ENCODE measurements at regions not wholly inside any gene's neighbourhood (a gene's known extent, or its start where the extent isn't known, plus 50 kb on each side); places are given as distances from the start of the nearest gene placed in this dataset.
"Not testable (repeated sequence)": the region's sequence is repeated elsewhere in the genome, so short reads cannot be mapped to it uniquely, and the experiment has no call there.

- not testable (repeated sequence) for H3K9me3 ChIP-seq (ENCODE audit: control insufficient read depth in 3 of 3, low read length in 3 of 3); H3K4me3 ChIP-seq (ENCODE audit: low read length in 3 of 3); H3K4me1 ChIP-seq (ENCODE audit: control insufficient read depth in 3 of 3, insufficient read depth in 3 of 3, low read length in 3 of 3); H3K27ac ChIP-seq (ENCODE audit: low read depth, low read length); H3K27me3 ChIP-seq (ENCODE audit: control insufficient read depth in 3 of 3, insufficient read depth in 3 of 3, low read length in 3 of 3); H3K36me3 ChIP-seq (ENCODE audit: control insufficient read depth in 3 of 3, insufficient read depth in 3 of 3, low read length in 3 of 3); H3K9ac ChIP-seq (ENCODE audit: low read depth in 1 of 3, low read length in 3 of 3)
These were observed 395.4 kb downstream of the ZNF33B start for GRCh38 chr10:42243002-42243401.

DNA sequence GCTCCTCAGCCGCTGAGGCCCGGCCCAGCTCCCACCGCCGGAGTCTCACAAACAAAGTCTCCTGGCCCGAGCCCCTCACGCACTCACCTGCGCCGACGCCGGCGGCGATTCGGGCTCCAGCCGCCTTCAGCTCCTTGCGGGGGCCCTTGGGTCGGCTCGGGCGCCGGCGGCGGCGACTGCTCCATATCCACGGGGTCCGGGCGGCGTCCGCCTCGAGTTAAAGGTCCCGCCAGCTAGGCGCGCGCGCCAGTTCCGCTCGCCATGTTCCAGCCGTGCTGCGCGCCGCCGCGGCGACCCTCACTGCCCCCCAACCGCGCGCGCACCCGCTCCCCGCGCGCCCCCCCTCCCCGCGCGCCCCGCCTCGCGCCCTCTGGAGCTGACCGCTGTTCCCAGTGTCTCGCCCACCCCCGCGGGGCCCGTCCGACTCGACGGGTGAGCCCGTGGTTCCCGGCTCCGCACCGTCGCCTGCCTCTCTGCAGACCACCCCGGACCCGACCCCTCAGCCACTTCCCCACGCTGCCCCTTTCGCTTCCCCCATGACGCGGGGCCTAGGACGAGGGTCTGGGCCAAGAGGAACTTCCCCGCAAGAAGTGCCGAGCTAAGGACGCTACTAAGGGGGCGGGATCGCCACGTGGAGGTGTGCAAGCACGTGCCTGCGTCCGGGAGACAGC lies 396.1 kb downstream of the ZNF33B start:
- Histone ChIP-seq H3K27me3 (ENCODE audit: control insufficient read depth in 3 of 3, insufficient read depth in 3 of 3, low read length in 3 of 3) (peaks cover 0 to 3% (median 2%) of the 10 kb centered on the region in 3 donors), H3K36me3 (ENCODE audit: control insufficient read depth in 3 of 3, insufficient read depth in 3 of 3, low read length in 3 of 3) (no peaks in the 10 kb centered on the region), H3K4me3 (ENCODE audit: low read length in 3 of 3) (no peak overlapping the region), H3K27ac (ENCODE audit: low read depth, low read length) (no peak overlapping the region), H3K9me3 (ENCODE audit: control insufficient read depth in 3 of 3, low read length in 3 of 3) (no peaks in the 10 kb centered on the region), H3K4me1 (ENCODE audit: control insufficient read depth in 3 of 3, insufficient read depth in 3 of 3, low read length in 3 of 3) (no peaks in the 10 kb centered on the region), H3K9ac (ENCODE audit: low read depth in 1 of 3, low read length in 3 of 3) (no peak overlapping the region)

DNA sequence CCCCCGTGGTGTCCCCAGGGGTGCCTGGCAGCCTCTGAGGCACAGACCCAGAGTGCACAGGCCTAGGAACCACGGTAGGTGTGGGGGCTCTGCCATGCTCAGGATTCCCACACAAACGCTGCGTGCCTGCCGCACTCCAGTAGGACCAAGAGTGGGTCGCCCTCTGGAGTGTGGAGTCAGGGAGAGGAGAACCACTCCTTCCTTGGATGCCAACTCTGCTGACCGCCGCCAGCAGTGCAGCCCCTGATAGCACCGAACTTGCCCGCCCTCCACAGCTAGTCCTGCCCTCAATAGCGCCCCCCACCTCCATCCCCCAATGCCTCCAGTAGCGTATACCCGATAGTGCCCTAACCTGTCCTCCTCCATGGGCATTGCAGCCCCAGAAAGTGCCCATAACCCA lies 402.0 kb downstream of the ZNF33B start:
- not testable (repeated sequence) for H3K27ac ChIP-seq (ENCODE audit: low read depth, low read length); H3K4me3 ChIP-seq (ENCODE audit: low read length in 3 of 3); H3K4me1 ChIP-seq (ENCODE audit: control insufficient read depth in 3 of 3, insufficient read depth in 3 of 3, low read length in 3 of 3); H3K9ac ChIP-seq (ENCODE audit: low read depth in 1 of 3, low read length in 3 of 3); H3K27me3 ChIP-seq (ENCODE audit: control insufficient read depth in 3 of 3, insufficient read depth in 3 of 3, low read length in 3 of 3); H3K36me3 ChIP-seq (ENCODE audit: control insufficient read depth in 3 of 3, insufficient read depth in 3 of 3, low read length in 3 of 3); H3K9me3 ChIP-seq (ENCODE audit: control insufficient read depth in 3 of 3, low read length in 3 of 3)

GRCh38 chr10:42235736-42236135 lies 402.6 kb downstream of the ZNF33B start:
- H3K9me3 ChIP-seq (ENCODE audit: control insufficient read depth in 3 of 3, low read length in 3 of 3); H3K27ac ChIP-seq (ENCODE audit: low read depth, low read length): not testable (repeated sequence)

GRCh38 chr10:42235241-42235640 lies 403.1 kb downstream of the ZNF33B start:
- not testable (repeated sequence) for H3K27me3 ChIP-seq (ENCODE audit: control insufficient read depth in 3 of 3, insufficient read depth in 3 of 3, low read length in 3 of 3); H3K9me3 ChIP-seq (ENCODE audit: control insufficient read depth in 3 of 3, low read length in 3 of 3); H3K4me1 ChIP-seq (ENCODE audit: control insufficient read depth in 3 of 3, insufficient read depth in 3 of 3, low read length in 3 of 3); H3K36me3 ChIP-seq (ENCODE audit: control insufficient read depth in 3 of 3, insufficient read depth in 3 of 3, low read length in 3 of 3); H3K9ac ChIP-seq (ENCODE audit: low read depth in 1 of 3, low read length in 3 of 3); H3K4me3 ChIP-seq (ENCODE audit: low read length in 3 of 3); H3K27ac ChIP-seq (ENCODE audit: low read depth, low read length)

More at GRCh38 chr10:42235736-42236135, 402.6 kb downstream of the ZNF33B start:
- H3K4me3 ChIP-seq (ENCODE audit: low read length in 3 of 3); H3K4me1 ChIP-seq (ENCODE audit: control insufficient read depth in 3 of 3, insufficient read depth in 3 of 3, low read length in 3 of 3); H3K27me3 ChIP-seq (ENCODE audit: control insufficient read depth in 3 of 3, insufficient read depth in 3 of 3, low read length in 3 of 3); H3K36me3 ChIP-seq (ENCODE audit: control insufficient read depth in 3 of 3, insufficient read depth in 3 of 3, low read length in 3 of 3); H3K9ac ChIP-seq (ENCODE audit: low read depth in 1 of 3, low read length in 3 of 3): not testable (repeated sequence)

DNA sequence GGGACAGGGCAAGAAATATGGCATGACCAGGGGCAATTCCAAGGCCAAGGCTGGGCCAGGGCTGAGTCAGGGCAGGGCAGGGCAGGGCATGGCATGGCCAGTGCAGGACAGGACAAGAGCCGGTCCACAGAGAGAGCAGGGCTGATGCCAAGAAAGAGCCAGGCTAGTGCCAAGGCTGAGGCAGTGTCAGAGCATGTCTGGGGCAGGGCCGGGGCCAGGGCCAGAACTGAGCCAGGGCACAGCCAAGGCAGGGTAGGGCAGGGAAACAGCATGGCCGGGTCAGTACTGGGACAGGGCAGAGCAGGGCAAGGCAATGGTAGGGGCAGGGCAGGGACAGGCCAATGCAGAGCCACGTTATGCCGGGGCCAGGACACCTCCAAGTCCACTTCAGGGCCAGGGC lies 403.9 kb downstream of the ZNF33B start:
- H3K27me3 ChIP-seq (ENCODE audit: control insufficient read depth in 3 of 3, insufficient read depth in 3 of 3, low read length in 3 of 3); H3K27ac ChIP-seq (ENCODE audit: low read depth, low read length); H3K36me3 ChIP-seq (ENCODE audit: control insufficient read depth in 3 of 3, insufficient read depth in 3 of 3, low read length in 3 of 3); H3K9me3 ChIP-seq (ENCODE audit: control insufficient read depth in 3 of 3, low read length in 3 of 3); H3K9ac ChIP-seq (ENCODE audit: low read depth in 1 of 3, low read length in 3 of 3); H3K4me1 ChIP-seq (ENCODE audit: control insufficient read depth in 3 of 3, insufficient read depth in 3 of 3, low read length in 3 of 3); H3K4me3 ChIP-seq (ENCODE audit: low read length in 3 of 3): not testable (repeated sequence)

DNA sequence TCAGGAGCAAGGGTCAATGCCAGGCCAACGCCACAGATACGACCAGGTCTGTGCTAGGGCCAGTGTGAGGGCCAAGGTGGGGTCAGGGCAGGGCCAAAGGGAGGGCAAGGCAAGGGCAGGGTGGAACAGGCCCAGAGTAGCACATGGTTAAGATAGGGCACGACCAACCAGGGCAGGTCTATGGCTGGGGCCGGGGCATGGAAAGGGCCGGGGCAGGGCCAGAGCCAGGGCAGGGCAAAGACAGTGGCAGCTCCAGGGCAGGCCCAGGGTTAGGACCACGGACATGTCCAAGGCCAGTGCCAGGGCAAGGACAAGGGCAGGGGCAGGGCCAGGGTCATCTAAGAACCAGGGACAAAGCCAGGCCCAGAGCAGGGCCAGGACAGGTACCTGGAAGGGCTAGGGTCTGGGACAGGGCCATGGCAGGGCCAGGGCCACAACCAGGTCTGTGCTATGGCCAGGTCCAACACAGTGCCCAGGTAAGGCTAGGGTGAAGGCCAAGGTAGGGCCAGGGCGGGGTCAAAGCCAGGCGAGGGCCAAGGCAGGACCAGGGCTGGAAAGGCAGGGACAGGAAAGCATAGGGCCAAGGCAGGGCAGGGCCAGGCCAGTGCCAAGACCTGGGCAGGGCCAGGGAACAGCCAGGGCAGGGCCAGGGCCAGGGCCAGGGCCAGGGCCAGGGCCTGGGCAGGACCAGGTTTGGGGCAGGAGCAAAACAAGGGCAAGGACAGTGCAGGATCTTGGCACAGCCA lies 404.7 kb downstream of the ZNF33B start:
- H3K36me3 ChIP-seq (ENCODE audit: control insufficient read depth in 3 of 3, insufficient read depth in 3 of 3, low read length in 3 of 3); H3K9me3 ChIP-seq (ENCODE audit: control insufficient read depth in 3 of 3, low read length in 3 of 3); H3K4me1 ChIP-seq (ENCODE audit: control insufficient read depth in 3 of 3, insufficient read depth in 3 of 3, low read length in 3 of 3); H3K9ac ChIP-seq (ENCODE audit: low read depth in 1 of 3, low read length in 3 of 3); H3K27ac ChIP-seq (ENCODE audit: low read depth, low read length); H3K4me3 ChIP-seq (ENCODE audit: low read length in 3 of 3); H3K27me3 ChIP-seq (ENCODE audit: control insufficient read depth in 3 of 3, insufficient read depth in 3 of 3, low read length in 3 of 3): not testable (repeated sequence)

- H3K4me1 ChIP-seq (ENCODE audit: control insufficient read depth in 3 of 3, insufficient read depth in 3 of 3, low read length in 3 of 3); H3K4me3 ChIP-seq (ENCODE audit: low read length in 3 of 3); H3K27ac ChIP-seq (ENCODE audit: low read depth, low read length); H3K27me3 ChIP-seq (ENCODE audit: control insufficient read depth in 3 of 3, insufficient read depth in 3 of 3, low read length in 3 of 3); H3K9ac ChIP-seq (ENCODE audit: low read depth in 1 of 3, low read length in 3 of 3); H3K9me3 ChIP-seq (ENCODE audit: control insufficient read depth in 3 of 3, low read length in 3 of 3); H3K36me3 ChIP-seq (ENCODE audit: control insufficient read depth in 3 of 3, insufficient read depth in 3 of 3, low read length in 3 of 3): not testable (repeated sequence)
These were observed 405.4 kb downstream of the ZNF33B start for GRCh38 chr10:42232955-42233354.

GRCh38 chr10:42230812-42231211 lies 407.6 kb downstream of the ZNF33B start:
- H3K4me3 ChIP-seq (ENCODE audit: low read length in 3 of 3); H3K27me3 ChIP-seq (ENCODE audit: control insufficient read depth in 3 of 3, insufficient read depth in 3 of 3, low read length in 3 of 3); H3K27ac ChIP-seq (ENCODE audit: low read depth, low read length); H3K9me3 ChIP-seq (ENCODE audit: control insufficient read depth in 3 of 3, low read length in 3 of 3); H3K36me3 ChIP-seq (ENCODE audit: control insufficient read depth in 3 of 3, insufficient read depth in 3 of 3, low read length in 3 of 3); H3K9ac ChIP-seq (ENCODE audit: low read depth in 1 of 3, low read length in 3 of 3); H3K4me1 ChIP-seq (ENCODE audit: control insufficient read depth in 3 of 3, insufficient read depth in 3 of 3, low read length in 3 of 3): not testable (repeated sequence)

DNA sequence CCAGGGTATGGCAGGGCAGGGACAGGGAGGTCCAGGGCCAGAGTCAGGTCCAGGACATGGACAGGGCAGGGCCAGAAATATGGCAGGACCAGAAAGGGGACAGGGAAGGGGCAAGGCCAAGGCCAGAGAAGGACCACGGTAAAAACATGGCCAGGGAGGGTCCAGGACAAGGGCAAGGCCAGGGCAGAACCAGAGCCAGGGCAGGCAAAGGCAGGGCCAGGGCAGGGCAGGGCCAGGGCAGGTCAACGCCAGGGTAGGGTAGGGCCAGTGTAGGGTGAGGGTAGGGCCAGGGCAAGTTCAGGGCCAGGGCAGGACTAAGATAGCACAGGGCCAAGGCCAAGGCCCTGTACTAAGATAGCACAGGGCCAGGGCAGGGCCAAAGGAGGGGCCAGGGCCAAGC lies 408.3 kb downstream of the ZNF33B start:
- H3K27ac ChIP-seq (ENCODE audit: low read depth, low read length); H3K4me1 ChIP-seq (ENCODE audit: control insufficient read depth in 3 of 3, insufficient read depth in 3 of 3, low read length in 3 of 3); H3K36me3 ChIP-seq (ENCODE audit: control insufficient read depth in 3 of 3, insufficient read depth in 3 of 3, low read length in 3 of 3); H3K4me3 ChIP-seq (ENCODE audit: low read length in 3 of 3); H3K27me3 ChIP-seq (ENCODE audit: control insufficient read depth in 3 of 3, insufficient read depth in 3 of 3, low read length in 3 of 3); H3K9me3 ChIP-seq (ENCODE audit: control insufficient read depth in 3 of 3, low read length in 3 of 3); H3K9ac ChIP-seq (ENCODE audit: low read depth in 1 of 3, low read length in 3 of 3): not testable (repeated sequence)
